HG03432 (cell line): ENCODE measurements at regions not wholly inside any gene's neighbourhood (a gene's known extent, or its start where the extent isn't known, plus 50 kb on each side); places are given as distances from the start of the nearest gene placed in this dataset.
"Not testable (repeated sequence)": the region's sequence is repeated elsewhere in the genome, so short reads cannot be mapped to it uniquely, and the experiment has no call there.

Experiments
- ATAC-seq: cut with Tn5 transposase; IDR thresholded peaks from one replicate; pipeline ENCODE4 v1.9.1; 2021; ENCODE audit warnings: mild to moderate bottlenecking, moderate library complexity; ENCODE audit not compliant: unreplicated experiment

DNA sequence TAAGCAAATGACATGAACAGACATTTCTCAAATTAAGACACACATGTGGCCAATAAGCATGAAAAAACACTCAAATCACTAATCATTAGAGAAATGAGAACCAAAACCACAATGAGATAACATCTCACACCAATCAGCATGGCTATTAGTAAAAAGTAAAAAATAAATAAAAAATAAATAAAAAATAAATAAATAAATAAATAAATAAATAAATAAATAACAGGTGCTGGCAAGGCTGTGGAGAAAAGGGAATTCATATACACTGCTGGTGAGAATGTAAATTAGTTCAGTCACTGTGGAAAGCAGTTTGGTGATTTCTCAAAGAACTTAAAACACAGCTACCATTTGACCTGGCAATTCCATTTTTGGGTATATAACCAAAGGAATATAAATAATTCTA lies 167.1 kb upstream of the CNKSR2 start:
- no peak for ATAC-seq

DNA sequence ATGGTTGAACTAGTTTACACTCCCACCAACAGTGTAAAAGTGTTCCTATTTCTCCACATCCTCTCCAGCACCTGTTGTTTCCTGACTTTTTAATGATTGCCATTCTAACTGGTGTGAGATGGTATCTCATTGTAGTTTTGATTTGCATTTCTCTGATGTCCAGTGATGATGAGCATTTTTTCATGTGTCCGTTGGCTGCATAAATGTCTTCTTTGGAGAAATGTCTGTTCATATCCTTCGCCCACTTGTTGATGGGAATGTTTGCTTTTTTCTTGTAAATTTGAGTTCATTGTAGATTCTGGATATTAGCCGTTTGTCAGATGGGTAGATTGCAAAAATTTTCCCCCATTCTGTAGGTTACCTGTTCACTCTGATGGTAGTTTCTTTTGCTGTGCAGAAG lies 155.0 kb upstream of the CNKSR2 start:
- ATAC-seq = not testable (repeated sequence)

DNA sequence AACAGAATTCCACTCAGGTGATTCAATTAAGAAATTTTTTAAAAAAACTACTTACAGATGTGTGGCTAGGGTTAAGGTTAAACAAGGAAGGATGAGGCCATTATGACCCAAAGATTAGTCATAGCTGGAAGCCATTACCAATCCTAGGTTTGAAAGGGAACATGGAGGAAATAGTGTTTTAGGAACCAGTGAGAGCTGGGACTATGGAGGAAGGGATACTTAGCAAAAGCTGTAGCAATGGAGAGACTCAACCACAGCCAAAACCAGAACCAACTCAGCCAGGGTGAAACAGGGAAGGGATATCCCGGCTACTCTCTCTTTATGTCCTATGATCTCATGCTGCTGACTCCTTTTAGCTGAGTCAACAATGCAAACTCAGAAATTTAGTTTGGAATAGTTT lies 148.6 kb upstream of the CNKSR2 start:
- no peak for ATAC-seq

DNA sequence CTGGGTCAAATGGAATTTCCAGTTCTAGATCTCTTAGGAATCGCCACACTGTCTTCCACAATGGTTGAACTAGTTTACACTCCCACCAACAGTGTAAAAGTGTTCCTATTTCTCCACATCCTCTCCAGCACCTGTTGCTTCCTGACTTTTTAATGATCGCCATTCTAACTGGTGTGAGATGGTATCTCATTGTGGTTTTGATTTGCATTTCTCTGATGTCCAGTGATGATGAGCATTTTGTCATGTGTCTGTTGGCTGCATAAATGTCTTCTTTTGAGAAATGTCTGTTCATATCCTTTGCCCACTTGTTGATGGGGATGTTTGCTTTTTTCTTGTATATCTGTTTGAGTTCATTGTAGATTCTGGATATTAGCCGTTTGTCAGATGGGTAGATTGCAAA lies 145.2 kb upstream of the CNKSR2 start:
- not testable (repeated sequence) for ATAC-seq

DNA sequence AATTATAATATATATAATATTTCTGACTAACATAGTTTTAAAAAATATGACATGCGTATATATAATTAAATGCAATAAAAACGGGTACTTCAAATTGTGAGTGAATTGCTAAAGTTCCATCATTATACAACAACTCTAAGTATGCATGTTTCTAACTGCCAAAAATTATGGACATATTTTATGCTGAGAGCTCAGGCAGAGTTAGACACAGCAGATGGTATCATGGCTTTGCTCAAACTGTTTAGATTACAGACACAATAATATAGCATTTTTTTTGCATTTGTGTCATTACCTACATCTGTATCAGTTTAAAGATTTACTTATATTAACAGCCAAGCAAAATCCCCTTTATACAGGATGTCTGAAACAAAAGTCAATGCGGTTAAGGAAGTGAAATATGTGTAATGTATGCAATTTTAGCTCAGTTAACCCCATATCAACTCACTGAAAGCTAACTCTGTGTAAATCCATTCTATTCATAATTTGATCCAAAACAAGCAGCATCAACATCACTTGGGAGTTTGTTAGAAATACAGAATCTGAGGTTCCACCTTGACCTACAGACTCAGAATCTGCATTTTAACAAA lies 119.1 kb upstream of the CNKSR2 start:
- peak; percentile 94 for ATAC-seq

DNA sequence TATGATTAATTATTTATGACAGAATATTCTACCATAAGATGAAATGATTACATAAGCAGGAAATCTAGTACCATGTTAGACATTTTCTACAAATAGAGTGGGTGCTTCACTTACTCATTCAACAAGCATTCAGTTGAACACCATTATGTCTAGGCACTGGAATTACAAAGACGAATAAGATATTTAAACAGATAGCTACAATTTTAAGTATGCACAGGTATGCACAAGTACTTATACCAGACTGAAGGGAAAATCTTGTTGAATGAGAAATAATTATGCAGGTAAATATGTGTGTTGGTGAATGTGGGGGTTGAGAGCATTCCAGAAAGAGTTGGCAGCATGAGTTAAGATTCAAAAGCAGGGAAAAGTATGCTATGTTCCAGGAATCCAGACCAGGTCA lies 107.3 kb upstream of the CNKSR2 start:
- ATAC-seq = no peak

DNA sequence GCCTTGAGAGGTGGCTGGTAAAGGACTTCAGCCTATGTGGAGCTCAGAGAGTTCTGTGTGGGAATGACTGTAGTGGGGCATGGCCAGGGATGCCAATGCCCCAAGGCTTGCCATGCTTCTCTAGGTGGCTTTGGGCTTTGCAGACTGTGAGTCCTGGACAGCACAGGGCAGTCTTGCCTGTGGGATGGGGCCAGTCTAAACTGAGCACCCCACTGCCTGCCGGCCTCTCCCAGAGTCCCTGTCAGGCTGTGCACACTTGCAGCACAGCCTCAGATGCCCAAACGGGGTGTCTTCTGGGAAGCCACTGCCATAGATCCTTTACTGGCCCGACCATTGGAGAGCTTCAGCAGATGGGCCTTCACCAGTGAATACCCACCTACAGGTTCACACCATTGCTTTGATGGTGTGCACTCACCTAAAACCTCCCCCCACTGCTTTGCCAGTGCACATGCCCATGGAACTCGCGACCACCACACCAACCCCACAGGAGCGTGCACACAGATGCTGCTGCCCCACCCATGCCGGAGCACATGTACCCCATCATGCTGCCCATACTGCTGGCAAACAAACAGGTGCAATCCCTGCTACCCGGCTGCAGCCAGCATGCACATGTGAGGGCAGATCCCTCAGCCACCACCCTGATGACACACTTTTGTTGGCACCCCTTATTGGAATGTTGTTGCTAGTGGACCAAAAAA lies 97.3 kb upstream of the CNKSR2 start:
- no peak for ATAC-seq

DNA sequence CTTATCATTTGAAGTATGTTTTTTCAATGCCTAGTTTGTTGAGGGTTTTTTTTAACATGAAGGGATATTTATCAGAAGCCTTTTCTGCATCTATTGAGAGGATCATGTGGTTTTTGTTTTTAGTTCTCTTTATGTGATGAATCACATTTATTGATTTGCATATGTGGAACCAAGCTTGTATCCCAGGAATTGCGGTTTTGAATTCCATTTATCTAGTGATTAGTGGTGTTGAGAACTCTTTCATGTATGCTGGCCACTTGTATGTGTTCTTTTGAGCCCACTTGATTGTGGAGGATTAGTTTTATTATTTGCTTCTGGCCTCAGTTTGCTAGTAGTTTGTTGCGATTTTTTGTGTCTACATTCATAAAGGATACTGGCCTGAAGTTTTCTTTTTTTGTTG lies 85.0 kb upstream of the CNKSR2 start:
- no peak for ATAC-seq

DNA sequence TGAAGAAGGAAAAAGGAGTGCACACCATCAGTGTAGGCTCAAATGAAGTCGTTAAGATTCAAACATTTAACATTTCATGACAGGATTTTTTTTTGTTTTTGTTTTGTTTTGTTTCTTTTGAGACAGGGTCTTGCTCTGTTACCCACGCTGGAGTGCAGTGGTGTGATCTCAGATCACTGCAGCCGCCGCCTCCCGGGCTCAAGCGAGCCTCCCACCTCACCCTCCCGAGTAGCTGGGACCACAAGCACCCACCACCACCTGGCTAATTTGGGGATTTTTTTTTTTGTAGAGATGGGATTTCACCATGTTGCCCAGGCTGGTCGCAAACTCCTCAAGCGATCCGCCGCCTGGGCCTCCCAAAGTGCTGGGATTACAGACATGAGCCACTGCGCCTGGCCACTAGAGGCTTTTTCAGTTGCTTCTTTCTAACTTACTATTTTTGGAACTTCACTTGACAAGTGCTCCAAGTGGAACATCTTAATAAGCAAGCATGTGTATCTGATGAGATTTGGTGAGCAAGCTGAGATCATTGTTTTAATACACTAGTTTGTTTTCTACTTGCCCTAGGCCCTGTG lies 78.9 kb upstream of the CNKSR2 start:
- no peak for ATAC-seq

DNA sequence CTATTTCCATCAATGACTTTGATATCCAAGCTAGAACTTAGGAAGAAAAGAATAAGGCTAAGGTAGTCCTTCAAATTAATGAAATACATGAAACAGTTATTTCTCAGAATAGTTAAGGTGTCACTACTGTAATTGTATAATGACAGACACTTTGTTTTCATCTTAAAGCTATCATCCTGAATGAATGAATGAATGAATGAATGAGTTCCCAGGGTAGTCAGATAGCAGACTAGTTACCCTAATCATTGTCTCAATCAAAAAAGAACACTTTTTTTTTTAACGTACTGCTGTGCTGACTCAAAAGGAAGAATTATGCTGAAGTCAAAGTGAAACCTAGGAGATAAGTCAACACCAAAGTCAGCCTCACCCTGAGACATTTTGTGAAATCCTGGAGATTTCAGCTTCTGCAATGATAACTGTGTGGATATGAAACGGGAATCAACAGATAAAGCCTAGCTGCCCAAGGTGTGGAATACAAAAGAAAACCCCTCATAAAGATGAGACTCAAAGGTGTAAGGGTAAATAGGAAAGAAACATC lies 68.3 kb upstream of the CNKSR2 start:
- no peak for ATAC-seq

DNA sequence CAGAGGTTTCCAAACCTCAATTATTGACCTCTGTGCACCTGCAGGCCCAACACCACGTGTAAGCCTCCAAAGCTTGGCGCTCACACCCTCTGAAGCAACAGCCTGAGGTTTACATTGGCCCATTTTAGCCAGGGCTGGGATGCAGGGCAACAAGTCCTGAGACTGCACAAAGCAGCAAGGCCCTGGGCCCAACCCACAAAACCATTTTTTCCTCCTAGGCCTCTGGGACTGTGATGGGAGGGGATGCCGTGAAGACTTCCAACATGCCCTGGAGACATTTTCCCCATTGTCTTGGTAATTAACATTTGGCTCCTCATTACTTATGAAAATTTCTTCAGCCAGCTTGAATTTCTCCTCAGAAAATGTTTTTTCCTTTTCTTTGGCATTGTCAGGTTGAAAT lies 54.9 kb upstream of the CNKSR2 start:
- ATAC-seq = no peak
